Stimulated activated CD8-positive, alpha-beta memory T cell treated with anti-CD3 and anti-CD28 coated beads, Interleukin-4, amount 100 ng/mL, for 24 hours (primary cell): ENCODE measurements at regions not wholly inside any gene's neighbourhood (a gene's known extent, or its start where the extent isn't known, plus 50 kb on each side); places are given as distances from the start of the nearest gene placed in this dataset.

ENCODE experiments used
- DNase-seq: peaks from one replicate; pipeline ENCODE4 v3.0.0-alpha.2; 2020; ENCODE audit warnings: low read depth

- DNase-seq = no peak
These were observed 495.1 kb upstream of the ANKRD30A start for GRCh38 chr10:36630267-36630666.

DNA sequence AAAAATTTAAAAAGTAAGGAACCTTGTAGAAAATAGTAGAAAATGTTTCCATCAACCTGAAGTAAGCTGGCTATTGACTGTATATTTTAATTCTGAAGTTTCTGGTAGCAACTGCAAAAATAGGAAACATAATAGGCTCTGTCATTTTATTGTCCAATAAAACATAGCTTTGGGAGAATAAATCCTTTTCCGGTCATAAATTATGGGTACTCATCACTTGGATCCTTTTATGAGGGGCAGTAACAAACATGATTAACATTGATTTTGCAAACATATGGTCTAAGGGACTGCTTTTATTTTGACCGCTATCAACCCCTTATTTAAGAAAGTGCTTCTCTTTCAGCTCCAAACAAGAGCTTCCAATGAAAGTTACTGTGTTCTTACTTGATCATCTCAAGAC lies 495.9 kb upstream of the ANKRD30A start:
- DNase-seq = no peak

- no peak for DNase-seq
These were observed 500.8 kb upstream of the ANKRD30A start for GRCh38 chr10:36624551-36625100.

GRCh38 chr10:36621346-36621745 lies 504.1 kb upstream of the ANKRD30A start:
- no peak for DNase-seq

- DNase-seq = no peak
These were observed 513.0 kb upstream of the ANKRD30A start for GRCh38 chr10:36612436-36612835.

DNA sequence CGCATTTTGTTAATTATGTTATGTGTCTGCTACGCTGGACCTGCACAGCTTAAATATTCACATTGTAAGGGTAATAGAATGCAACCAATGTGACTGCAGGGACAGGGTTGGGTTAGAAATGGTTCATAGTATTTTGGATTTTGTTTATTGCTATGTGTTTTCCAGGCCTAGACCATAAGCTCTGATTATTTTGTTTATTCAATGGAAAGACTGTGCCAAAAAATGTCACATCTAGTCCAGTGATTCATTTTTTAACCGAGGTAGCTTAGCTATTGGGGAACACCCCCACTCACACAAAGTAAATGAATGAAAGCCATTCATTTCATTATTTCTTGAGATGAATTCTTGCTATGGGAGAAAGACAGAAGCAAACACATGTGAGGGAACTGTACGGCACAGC lies 516.5 kb upstream of the ANKRD30A start:
- DNase-seq = no peak

DNA sequence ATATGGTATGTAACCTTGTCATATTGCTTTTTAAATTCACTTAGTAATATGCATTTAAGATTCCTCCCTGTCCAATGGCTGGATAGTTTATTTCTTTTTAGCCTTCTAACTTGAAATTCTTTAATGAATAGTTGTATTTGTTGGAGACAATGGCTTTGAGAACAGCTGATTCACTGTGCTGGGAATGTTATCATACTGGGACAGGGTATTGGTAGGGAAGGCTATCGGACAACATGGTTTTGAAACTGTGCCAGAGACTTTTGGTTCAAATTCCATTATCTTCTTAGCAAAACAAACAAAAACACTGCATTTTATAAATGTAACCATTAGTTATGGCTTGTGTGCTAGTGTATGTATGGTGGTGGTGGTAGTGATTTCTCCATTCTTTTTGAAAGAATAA lies 517.1 kb upstream of the ANKRD30A start:
- no peak for DNase-seq

DNA sequence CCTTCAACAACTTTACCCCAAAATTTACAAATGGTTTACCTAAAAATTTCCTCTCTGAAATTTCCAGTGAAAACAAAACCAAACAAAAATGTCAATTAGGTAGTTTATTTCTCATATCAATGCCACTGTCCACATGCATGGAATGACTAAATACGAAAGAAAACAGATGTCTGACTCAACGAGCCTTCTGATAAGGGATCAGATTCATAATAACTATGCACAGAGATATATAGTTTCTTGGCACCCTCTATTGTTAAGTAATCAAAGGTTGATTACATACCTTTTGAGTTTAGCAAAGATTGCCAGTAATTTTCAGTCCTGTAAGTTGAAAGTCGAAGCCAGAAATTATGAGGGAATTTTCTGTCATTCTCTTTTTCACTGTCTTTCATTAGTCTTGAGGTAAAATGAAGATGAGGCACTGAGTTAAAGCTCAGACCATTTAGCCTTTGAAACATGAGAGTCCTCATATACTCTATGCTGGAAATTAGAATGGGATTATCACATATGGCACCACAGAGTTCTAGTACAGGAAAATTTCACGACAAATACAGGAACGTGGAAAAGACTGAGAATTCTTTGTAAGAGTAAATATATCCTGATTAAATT lies 519.1 kb upstream of the ANKRD30A start:
- no peak for DNase-seq

- DNase-seq = no peak
These were observed 521.1 kb upstream of the ANKRD30A start for GRCh38 chr10:36604316-36604715.

DNA sequence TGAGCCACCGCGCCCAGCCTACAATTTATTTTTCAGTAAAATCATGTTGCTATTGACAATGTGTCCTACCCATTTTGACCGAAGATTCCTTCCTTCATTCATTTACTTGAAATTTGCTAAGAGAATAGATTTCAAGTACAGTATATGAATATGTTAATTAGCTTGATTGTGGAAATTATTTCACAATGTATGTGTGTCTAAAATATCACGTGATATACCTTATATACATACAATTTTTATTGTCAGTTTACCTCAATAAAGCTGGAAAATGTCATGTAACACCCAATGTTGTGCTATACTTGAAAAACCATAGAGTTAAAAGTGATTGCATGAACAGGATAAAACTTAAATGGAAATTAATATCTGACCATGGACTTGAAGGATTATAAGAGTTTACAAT lies 521.7 kb upstream of the ANKRD30A start:
- DNase-seq = no peak

DNA sequence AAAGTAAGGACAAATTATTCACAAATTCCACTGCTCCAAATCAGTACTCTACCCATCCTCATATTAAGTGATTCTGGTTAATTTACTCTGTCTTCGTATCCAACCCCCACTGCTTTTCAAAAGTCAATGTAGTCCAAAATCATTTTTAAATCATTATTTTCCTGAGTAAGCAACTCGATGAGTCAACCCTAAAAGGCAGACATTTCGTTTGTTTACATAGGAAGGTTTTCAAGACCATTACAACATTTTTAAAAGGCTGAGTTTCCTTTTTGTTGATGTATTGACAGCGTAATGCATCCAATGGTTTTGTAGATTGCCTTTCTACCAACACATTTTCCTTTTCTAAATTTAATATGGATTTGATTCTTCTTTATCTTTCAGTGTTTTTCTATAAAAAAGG lies 523.0 kb upstream of the ANKRD30A start:
- no peak for DNase-seq

- no peak for DNase-seq
These were observed 527.6 kb upstream of the ANKRD30A start for GRCh38 chr10:36597756-36598320.

- no peak for DNase-seq
These were observed 532.4 kb upstream of the ANKRD30A start for GRCh38 chr10:36592964-36593363.

GRCh38 chr10:36591436-36591835 lies 534.0 kb upstream of the ANKRD30A start:
- no peak for DNase-seq

GRCh38 chr10:36583690-36584089 lies 541.7 kb upstream of the ANKRD30A start:
- no peak for DNase-seq

GRCh38 chr10:36581237-36581636 lies 544.2 kb upstream of the ANKRD30A start:
- DNase-seq = no peak

- no peak for DNase-seq
These were observed 547.1 kb upstream of the ANKRD30A start for GRCh38 chr10:36578306-36578705.

GRCh38 chr10:36577126-36577525 lies 548.3 kb upstream of the ANKRD30A start:
- no peak for DNase-seq

DNA sequence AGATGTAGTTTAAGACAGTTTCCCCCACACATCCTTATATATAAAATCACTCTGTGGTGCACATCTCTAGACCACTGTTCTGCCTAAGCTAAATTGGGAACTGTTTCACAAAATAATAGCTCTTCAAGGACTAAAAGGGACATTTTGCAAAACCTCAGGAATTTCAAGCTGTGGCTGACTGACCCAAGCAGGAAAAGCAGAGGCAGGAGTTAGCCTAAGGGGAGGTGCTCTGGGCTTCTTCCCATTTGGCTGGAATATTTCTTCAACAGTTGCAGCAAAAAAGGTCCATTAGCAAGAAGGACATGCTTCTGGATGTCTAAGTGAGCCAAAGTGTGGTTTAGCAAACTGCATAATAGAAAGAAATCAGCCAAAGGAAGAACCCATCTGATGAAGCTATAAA lies 551.2 kb upstream of the ANKRD30A start:
- DNase-seq = no peak

GRCh38 chr10:36573246-36573645 lies 552.2 kb upstream of the ANKRD30A start:
- DNase-seq = no peak

- no peak for DNase-seq
These were observed 561.0 kb upstream of the ANKRD30A start for GRCh38 chr10:36564433-36564832.

DNA sequence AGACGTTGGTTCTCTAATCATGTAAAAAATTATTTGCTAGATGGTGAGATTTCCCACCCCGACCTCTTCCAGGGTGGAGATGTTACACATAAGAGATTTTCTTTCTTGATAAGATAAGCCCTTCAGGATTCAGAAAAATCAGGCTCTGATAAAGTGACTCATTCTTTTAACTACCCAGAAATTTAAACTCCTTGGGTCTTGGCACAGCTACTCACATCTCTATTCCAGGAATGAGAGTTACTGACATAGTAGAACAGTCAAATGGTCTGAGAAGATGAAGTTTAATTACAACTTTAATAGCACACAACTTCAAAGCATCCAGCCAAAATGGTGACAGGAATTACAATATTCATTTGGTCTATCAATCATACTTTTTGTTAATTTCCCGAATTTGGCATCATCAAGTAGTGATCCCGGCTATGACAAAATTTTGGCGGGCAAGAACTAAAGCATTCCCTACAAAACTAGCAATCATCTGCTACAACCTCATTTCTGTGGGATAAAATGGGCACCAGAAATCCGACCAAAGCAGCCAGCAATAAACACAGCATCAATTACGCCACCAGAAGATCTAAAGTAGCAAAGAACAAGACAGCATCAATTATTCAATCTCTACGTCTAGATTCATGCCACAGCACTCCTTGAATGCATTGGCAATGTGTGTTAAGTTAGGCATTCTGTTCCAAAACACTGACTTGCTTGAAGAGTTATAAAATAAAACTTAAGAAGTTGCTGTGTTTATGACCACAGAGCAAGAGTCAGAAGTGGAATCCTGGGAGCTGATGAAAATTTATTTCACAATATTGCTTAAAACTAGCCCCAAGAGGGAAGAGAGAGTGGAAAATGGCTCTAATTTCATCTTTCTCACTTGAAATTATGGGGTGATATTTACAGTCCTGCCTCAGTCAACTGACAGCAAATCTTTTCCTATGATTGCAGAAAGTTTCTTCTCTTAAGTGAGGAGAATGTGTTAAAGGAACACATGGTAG lies 565.7 kb upstream of the ANKRD30A start:
- DNase-seq = no peak

GRCh38 chr10:36556468-36556867 lies 568.9 kb upstream of the ANKRD30A start:
- no peak for DNase-seq
